Esophagus squamous epithelium (tissue), 5 donors: ENCODE measurements at regions not wholly inside any gene's neighbourhood (a gene's known extent, or its start where the extent isn't known, plus 50 kb on each side); places are given as distances from the start of the nearest gene placed in this dataset.

ENCODE experiments used
- DNase-seq: peaks from one replicate; lab custom pipeline; 2025; lab: John Stamatoyannopoulos, UW
- H3K27ac ChIP-seq, 4 donors: fragments of 200-600 bp; sonication (generic); one replicate each; pipeline ENCODE4 v1.5.1; 2016 to 2019; ENCODE audit warnings: mild to moderate bottlenecking in 1 of 4
- H3K27me3 ChIP-seq, 4 donors: fragments of 200-600 bp; sonication (generic); 1 replicate in 3 of 4; 2 replicates in 1 of 4; pipeline versions ENCODE4 v1.5.1 to v1.6.0; 2017 to 2021; ENCODE audit warnings: antibody characterized with exemption in 1 of 4
- H3K36me3 ChIP-seq, 3 donors: fragments of 200-600 bp; sonication (generic); one replicate each; pipeline ENCODE4 v1.5.1; 2016 to 2019
- H3K4me1 ChIP-seq, 3 donors: fragments of 200-600 bp; sonication (generic); one replicate each; pipeline ENCODE4 v1.5.1; 2017 to 2019
- H3K4me3 ChIP-seq, 4 donors: fragments of 200-600 bp; sonication (generic); 1 replicate in 3 of 4; 2 replicates in 1 of 4; pipeline ENCODE4 v1.5.1; 2016 to 2019; ENCODE audit warnings: mild to moderate bottlenecking in 2 of 4, moderate library complexity in 1 of 4
- H3K9me3 ChIP-seq, 3 donors: fragments of 200-600 bp; sonication (generic); one replicate each; pipeline ENCODE4 v1.5.1; 2016 to 2019
- CTCF ChIP-seq, 6 experiments: fragments of 450-650 bp in 4 of 6; fragments of 200-600 bp in 2 of 6; sonication (generic) in 2 of 6; IDR thresholded peaks; one replicate each; pipeline ENCODE4 v1.5.1; 2016 to 2019; ENCODE audit warnings: antibody characterized with exemption in 6 of 6, mild to moderate bottlenecking in 4 of 6, moderate library complexity in 4 of 6
- POLR2A ChIP-seq, 4 donors: fragments of 450-650 bp; IDR thresholded peaks; one replicate each; pipeline ENCODE4 v1.6.1; 2017; ENCODE audit warnings: antibody characterized with exemption in 4 of 4, mild to moderate bottlenecking in 4 of 4, moderate library complexity in 3 of 4
- WGBS, 2 donors: methylation state at CpG; one replicate each; pipeline ENCODE4 v1.1.5; 2018; 5-methylcytosine and 5-hydroxymethylcytosine counted together
- intact Hi-C: fragments of 100-400 bp; cut with DNase I; formaldehyde crosslinking; loops from one replicate; pipeline ENCODE4 v1.15.0; 2022
- donor health status: DM: yes; HTN: yes; CAD: no.

- TF ChIP-seq CTCF (IDR thresholded peaks at IDR 0.05) (no peak), POLR2A (IDR thresholded peaks at IDR 0.05) (no peak)
Observed at GRCh38 chr14:26897196-26897595, 299.4 kb upstream of the NOVA1 start.

GRCh38 chr14:26905229-26905628 lies 307.4 kb upstream of the NOVA1 start:
- intact Hi-C loops: no loop called here
- no peaks in the 10 kb centered on the region for H3K36me3 ChIP-seq
- WGBS, 2 donors: 57 to 58% methylated on average over 3 of the region's 3 CpGs
- no peak overlapping the region for H3K4me3 ChIP-seq
- no peak overlapping the region for H3K27ac ChIP-seq
- no peaks in the 10 kb centered on the region for H3K9me3 ChIP-seq
- no peak for DNase-seq
- TF ChIP-seq POLR2A (IDR thresholded peaks at IDR 0.05) (no peak), CTCF (IDR thresholded peaks at IDR 0.05) (peak in 1 of 6 experiments; percentile 10)
- H3K27me3 ChIP-seq: no peaks in the 10 kb centered on the region
- no peaks in the 10 kb centered on the region for H3K4me1 ChIP-seq

More at GRCh38 chr14:26897196-26897595, 299.4 kb upstream of the NOVA1 start:
- intact Hi-C loops: no loop called here
- no peak overlapping the region for H3K4me3 ChIP-seq
- H3K4me1 ChIP-seq: no peaks in the 10 kb centered on the region
- DNase-seq: no peak
- no peaks in the 10 kb centered on the region for H3K36me3 ChIP-seq
- no peaks in the 10 kb centered on the region for H3K27me3 ChIP-seq
- no peaks in the 10 kb centered on the region for H3K9me3 ChIP-seq
- H3K27ac ChIP-seq: no peak overlapping the region

GRCh38 chr14:26913786-26914185 lies 316.0 kb upstream of the NOVA1 start:
- H3K27me3 ChIP-seq: no peaks in the 10 kb centered on the region
- H3K4me3 ChIP-seq: no peak overlapping the region
- no peaks in the 10 kb centered on the region for H3K9me3 ChIP-seq
- intact Hi-C loops: no loop called here
- H3K27ac ChIP-seq: no peak overlapping the region
- H3K4me1 ChIP-seq: no peaks in the 10 kb centered on the region
- DNase-seq: no peak
- TF ChIP-seq POLR2A (IDR thresholded peaks at IDR 0.05) (no peak), CTCF (IDR thresholded peaks at IDR 0.05) (no peak)
- H3K36me3 ChIP-seq: no peaks in the 10 kb centered on the region

GRCh38 chr14:26917086-26917485 lies 319.3 kb upstream of the NOVA1 start:
- H3K27me3 ChIP-seq: no peaks in the 10 kb centered on the region
- 0 to 18% methylated on average over 1 of the region's 1 CpG for WGBS, 2 donors
- TF ChIP-seq POLR2A (IDR thresholded peaks at IDR 0.05) (no peak), CTCF (IDR thresholded peaks at IDR 0.05) (peak in 1 of 6 experiments; percentile 28)
- no peaks in the 10 kb centered on the region for H3K9me3 ChIP-seq
- no peaks in the 10 kb centered on the region for H3K36me3 ChIP-seq
- no peak for DNase-seq
- intact Hi-C loops: no loop called here
- no peak overlapping the region for H3K27ac ChIP-seq
- H3K4me1 ChIP-seq: no peaks in the 10 kb centered on the region
- no peak overlapping the region for H3K4me3 ChIP-seq

GRCh38 chr14:26925876-26926584 lies 328.2 kb upstream of the NOVA1 start:
- intact Hi-C loops: no loop called here
- no peaks in the 10 kb centered on the region for H3K9me3 ChIP-seq
- H3K36me3 ChIP-seq: no peaks in the 10 kb centered on the region
- H3K27me3 ChIP-seq: no peaks in the 10 kb centered on the region
- DNase-seq: no peak
- H3K4me3 ChIP-seq: no peak overlapping the region
- H3K27ac ChIP-seq: no peak overlapping the region
- H3K4me1 ChIP-seq: no peaks in the 10 kb centered on the region
- WGBS, 2 donors: 51 to 53% methylated on average over 6 of the region's 8 CpGs
- TF ChIP-seq CTCF (IDR thresholded peaks at IDR 0.05): no peak
- no peak for TF ChIP-seq POLR2A (IDR thresholded peaks at IDR 0.05)
